ENCODE measurements at regions not wholly inside any gene's neighbourhood (a gene's known extent, or its start where the extent isn't known, plus 50 kb on each side); places are given as distances from the start of the nearest gene placed in this dataset.
"Not testable (repeated sequence)": the region's sequence is repeated elsewhere in the genome, so short reads cannot be mapped to it uniquely, and the experiment has no call there.

DNA sequence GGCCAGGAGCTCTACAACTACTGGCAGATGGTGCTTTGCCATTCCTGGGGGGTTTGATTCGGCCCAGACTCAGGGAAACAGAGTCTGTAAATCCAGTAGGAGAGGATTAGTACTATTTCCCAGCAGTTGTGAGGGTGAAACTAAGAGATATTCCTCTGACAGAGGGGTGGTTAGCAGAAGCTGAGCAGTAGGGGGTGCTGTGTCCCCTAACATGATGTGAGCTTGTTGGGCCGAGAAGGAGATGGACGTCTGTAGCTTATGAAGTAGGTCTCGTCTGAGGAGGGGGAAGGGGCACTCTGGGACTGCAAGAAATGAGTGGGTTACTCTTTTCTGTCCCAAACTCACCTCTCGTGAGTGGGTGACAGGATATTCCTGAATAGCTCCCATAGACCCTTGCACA is 179.2 kb upstream of the MBL2 start:
- Histone ChIP-seq H3K27ac (peak overlapping the region in 2 of 3 donors; percentile 20 to 36), H3K36me3 (no peaks in the 10 kb centered on the region), H3K9me3 (no peaks in the 10 kb centered on the region), H3K27me3 (no peaks in the 10 kb centered on the region), H3K4me3 (replicated peaks in 1 of 3) (no peak overlapping the region), H3K4me1 (peaks cover 8 to 12% of the 10 kb centered on the region in 2 donors)
- DNase-seq = peak; percentile 81 to 87
- TF ChIP-seq POLR2A (IDR thresholded peaks at IDR 0.05) = no peak
- TF ChIP-seq, protein P1, sequence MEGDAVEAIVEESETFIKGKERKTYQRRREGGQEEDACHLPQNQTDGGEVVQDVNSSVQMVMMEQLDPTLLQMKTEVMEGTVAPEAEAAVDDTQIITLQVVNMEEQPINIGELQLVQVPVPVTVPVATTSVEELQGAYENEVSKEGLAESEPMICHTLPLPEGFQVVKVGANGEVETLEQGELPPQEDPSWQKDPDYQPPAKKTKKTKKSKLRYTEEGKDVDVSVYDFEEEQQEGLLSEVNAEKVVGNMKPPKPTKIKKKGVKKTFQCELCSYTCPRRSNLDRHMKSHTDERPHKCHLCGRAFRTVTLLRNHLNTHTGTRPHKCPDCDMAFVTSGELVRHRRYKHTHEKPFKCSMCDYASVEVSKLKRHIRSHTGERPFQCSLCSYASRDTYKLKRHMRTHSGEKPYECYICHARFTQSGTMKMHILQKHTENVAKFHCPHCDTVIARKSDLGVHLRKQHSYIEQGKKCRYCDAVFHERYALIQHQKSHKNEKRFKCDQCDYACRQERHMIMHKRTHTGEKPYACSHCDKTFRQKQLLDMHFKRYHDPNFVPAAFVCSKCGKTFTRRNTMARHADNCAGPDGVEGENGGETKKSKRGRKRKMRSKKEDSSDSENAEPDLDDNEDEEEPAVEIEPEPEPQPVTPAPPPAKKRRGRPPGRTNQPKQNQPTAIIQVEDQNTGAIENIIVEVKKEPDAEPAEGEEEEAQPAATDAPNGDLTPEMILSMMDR (IDR thresholded peaks at IDR 0.05) = peak in 5 of 6 experiments; percentile 14 to 82 (median 63)
- intact Hi-C loops (cut with DNase I) = no loop called here
- 23 to 27% methylated on average over 5 of the region's 5 CpGs for WGBS, 2 donors

DNA sequence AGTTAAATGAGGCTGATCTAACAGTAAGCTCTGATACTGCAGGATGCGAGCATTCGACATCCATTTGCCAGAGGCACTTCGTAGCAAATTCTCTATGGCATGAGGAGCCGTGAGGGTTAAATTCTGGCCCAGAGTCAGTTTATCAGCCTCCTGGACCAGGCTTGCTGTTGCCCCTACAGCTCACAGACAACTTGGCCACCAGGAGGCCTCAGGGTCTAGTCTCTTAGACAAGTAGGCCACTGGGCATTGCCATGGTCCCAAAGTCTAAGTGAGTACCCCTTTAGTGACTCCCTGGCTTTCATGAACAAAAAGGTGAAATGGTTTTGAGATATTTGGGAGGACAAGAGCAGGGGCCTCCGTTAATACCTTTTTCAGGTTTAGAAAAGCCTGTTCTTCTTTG is 178.0 kb upstream of the MBL2 start:
- 92 to 95% methylated on average over 5 of the region's 5 CpGs for WGBS, 2 donors
- Histone ChIP-seq H3K4me3 (replicated peaks in 1 of 3) (no peak overlapping the region), H3K9me3 (no peaks in the 10 kb centered on the region), H3K4me1 (peaks cover 8 to 12% of the 10 kb centered on the region in 2 donors), H3K27ac (no peak overlapping the region), H3K36me3 (no peaks in the 10 kb centered on the region), H3K27me3 (no peaks in the 10 kb centered on the region)
- TF ChIP-seq, protein P1 (IDR thresholded peaks at IDR 0.05) = no peak
- TF ChIP-seq POLR2A (IDR thresholded peaks at IDR 0.05) = no peak
- intact Hi-C loops (cut with DNase I) = no loop called here
- no peak for DNase-seq

DNA sequence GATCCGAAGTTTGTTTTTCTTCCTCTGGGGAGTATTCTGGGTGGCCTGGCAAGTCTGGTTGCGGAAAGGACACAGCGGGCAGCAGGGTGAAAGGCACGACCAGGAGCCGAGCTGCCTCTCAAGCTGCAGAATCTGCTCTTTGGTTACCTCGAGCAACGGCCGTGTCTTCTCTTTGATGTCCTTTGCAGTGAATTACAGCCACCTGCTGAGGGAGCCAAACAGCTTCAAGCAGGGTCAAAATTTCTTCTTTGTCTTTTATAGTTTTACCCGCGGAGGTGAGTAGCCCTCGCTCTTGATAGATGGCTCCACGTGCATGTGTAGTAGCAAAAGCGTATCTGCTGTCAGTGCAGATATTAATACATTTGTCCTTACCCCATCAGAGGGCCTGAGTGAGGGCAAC is 177.3 kb upstream of the MBL2 start:
- H3K36me3 ChIP-seq = no peaks in the 10 kb centered on the region
- no peak overlapping the region for H3K4me3 ChIP-seq (replicated peaks in 1 of 3)
- WGBS, 2 donors = 65 to 75% methylated on average over 13 of the region's 13 CpGs
- H3K27ac ChIP-seq = no peak overlapping the region
- no peaks in the 10 kb centered on the region for H3K27me3 ChIP-seq
- H3K4me1 ChIP-seq = peaks cover 8 to 12% of the 10 kb centered on the region in 2 donors
- no peaks in the 10 kb centered on the region for H3K9me3 ChIP-seq
- DNase-seq = no peak
- intact Hi-C loops (cut with DNase I) = no loop called here
- TF ChIP-seq, protein P1 (IDR thresholded peaks at IDR 0.05) = peak in 1 of 6 experiments; percentile 30
- no peak for TF ChIP-seq POLR2A (IDR thresholded peaks at IDR 0.05)

DNA sequence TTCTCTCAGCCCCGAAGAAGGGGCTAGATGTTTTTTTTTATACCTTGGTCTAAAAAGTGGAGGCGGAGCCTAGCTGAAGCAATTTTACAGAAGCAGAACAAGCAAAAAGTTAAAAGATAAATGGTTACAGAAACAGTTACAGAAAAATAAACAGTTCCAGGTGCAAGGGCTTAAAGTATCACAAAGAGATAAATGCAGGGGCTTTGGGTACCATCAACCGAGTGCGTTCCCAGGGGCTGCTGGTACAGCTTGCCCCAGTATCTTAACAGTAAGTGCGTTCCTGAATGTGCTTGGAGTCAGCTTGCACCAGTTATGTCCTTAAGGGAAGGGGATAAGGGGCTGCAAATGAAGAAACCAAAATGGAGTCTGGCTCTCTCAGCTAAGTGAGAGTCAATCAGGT is 173.9 kb upstream of the MBL2 start:
- TF ChIP-seq, protein P1 (IDR thresholded peaks at IDR 0.05) = no peak
- TF ChIP-seq POLR2A (IDR thresholded peaks at IDR 0.05) = no peak
- no peak for DNase-seq
- H3K4me3 ChIP-seq (replicated peaks in 1 of 3) = no peak overlapping the region
- no peaks in the 10 kb centered on the region for H3K9me3 ChIP-seq
- H3K36me3 ChIP-seq = no peaks in the 10 kb centered on the region
- H3K4me1 ChIP-seq = no peaks in the 10 kb centered on the region
- no peaks in the 10 kb centered on the region for H3K27me3 ChIP-seq
- H3K27ac ChIP-seq = no peak overlapping the region
- intact Hi-C loops (cut with DNase I) = no loop called here
- 71 to 75% methylated on average over 5 of the region's 5 CpGs for WGBS, 2 donors

DNA sequence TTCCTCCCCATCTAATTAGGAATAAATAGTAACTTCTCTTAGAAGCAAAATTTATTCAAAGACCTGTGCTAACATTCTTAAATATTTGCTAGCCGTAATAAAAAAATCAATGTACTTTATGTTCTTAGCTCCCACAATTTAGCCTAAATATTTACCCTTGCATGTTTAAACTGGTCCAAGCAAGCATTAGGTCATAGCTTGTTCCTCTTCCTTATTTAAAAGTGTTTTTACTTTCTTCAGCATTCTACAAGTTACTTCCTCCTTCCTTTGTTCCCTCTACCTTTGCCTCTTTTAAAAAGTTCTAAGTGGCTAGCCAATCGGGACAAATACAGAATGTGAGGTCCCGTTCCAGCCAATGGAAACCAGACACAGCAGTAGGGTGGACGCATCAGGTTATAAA is 172.9 kb upstream of the MBL2 start:
- H3K4me3 ChIP-seq (replicated peaks in 1 of 3); H3K9me3 ChIP-seq; DNase-seq; H3K4me1 ChIP-seq; H3K27ac ChIP-seq; H3K27me3 ChIP-seq; H3K36me3 ChIP-seq; intact Hi-C loops (cut with DNase I): not testable (repeated sequence)
- 92% methylated on average over 4 of the region's 4 CpGs for WGBS, 2 donors

DNA sequence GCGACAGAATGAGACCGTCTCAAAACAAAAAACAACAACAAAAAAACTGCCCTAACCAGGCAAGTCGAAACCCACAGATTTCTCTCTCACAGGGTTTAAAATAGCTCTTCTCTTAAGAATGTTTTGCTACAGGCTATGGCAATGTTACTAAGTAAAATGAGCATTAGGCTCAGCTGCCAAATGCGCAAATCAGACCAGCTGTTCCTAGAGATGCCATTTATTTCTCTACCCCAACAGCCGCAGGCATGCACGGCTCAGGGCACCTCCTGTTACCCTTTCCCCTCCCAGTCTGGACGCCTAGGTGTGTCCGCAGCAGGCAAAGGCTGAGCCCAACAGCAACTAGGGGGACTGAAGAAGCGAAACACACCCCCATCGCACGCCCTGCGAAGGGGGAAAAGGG is 168.3 kb upstream of the MBL2 start:
- H3K9me3 ChIP-seq = no peaks in the 10 kb centered on the region
- intact Hi-C loops (cut with DNase I) = no loop called here
- no peaks in the 10 kb centered on the region for H3K36me3 ChIP-seq
- H3K4me1 ChIP-seq = no peaks in the 10 kb centered on the region
- no peak overlapping the region for H3K27ac ChIP-seq
- no peak for DNase-seq
- WGBS, 2 donors = 90 to 96% methylated on average over 12 of the region's 12 CpGs
- no peak overlapping the region for H3K4me3 ChIP-seq (replicated peaks in 1 of 3)
- H3K27me3 ChIP-seq = no peaks in the 10 kb centered on the region
- TF ChIP-seq, protein P1 (IDR thresholded peaks at IDR 0.05) = no peak
- TF ChIP-seq POLR2A (IDR thresholded peaks at IDR 0.05) = no peak

All from thyroid gland (tissue), 4 donors.